ENCODE measurements at regions not wholly inside any gene's neighbourhood (a gene's known extent, or its start where the extent isn't known, plus 50 kb on each side); places are given as distances from the start of the nearest gene placed in this dataset.
"Not testable (repeated sequence)": the region's sequence is repeated elsewhere in the genome, so short reads cannot be mapped to it uniquely, and the experiment has no call there.

DNA sequence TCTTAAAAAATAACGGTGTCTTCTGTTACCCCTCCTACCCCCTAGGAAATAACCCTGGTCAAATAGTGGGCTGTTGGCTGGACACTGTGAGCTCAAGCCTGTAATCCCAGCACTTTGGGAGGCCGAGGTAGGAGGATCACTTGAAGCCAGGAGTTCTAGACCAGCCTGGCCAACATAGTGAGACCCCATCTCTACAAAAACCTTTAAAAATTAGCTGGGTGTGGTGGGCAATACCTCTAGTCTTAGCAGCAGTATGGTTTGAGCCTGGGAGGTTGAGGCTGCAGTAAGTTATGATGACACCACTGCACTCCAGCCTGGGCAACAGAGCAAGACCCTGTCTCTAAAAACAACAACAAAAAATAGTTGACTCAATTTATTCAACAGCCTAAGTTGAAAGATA is 453.7 kb downstream of the SIPA1L2 start:
- no peak for DNase-seq (ENCODE audit: low read depth in 2 of 2)

DNA sequence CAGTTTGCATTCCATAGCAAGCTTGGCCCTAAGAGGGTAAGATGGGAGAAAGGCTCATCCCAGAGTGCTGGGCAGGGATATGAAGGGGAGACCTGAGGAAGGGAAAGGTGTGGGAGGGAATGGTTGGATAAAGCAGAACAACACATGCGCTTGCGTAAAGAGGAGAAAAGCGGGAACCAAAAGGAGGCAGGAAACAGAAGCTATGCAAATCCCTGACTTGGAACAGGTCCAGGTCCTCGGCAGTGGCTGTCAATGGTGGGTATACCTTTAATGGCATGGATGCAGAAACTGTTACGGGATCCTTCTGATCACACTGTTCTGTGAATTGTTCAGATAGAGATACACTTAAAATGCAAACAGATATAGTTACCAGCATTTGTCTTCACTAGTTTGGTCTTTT is 455.6 kb downstream of the SIPA1L2 start:
- no peak for DNase-seq (ENCODE audit: low read depth in 2 of 2)

DNA sequence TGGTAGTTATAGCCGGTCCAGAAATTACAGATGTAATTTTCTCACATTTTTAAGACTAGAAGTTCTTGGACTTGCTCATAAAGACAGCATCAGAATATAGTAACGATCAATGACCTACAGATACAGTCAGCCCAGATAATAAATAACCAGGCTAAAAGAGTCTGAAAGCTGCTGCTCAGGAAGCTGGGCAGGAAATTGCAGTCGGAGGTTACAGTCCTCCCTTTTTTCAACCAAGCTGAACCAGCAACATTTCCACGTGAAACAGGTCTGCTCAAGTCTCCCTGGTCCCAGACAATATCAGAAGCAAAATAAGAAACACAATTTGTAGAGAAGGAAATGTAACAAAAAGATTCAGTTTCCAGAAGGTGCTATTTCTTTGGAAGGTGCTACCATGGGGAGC is 457.4 kb downstream of the SIPA1L2 start:
- peak in 1 of 2 donors; percentile 17 for DNase-seq (ENCODE audit: low read depth in 2 of 2)

DNA sequence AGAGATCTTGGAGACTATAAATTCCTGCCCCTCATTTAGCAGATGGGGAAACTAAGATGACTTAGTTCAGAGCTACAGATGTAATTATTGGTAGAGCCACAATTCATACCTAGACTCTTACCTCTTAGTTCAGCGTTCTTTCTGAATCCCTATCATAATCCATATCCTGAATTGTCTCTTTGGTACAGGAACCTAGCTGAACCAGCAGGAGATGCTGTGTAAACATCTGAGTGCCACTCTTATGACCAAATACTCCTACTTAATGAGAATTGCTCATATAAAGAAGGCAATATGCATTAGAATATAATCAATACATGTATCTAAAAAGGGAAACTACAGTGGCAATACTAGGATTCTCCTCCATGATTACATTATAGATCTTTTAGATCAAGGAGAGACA is 459.0 kb downstream of the SIPA1L2 start:
- DNase-seq (ENCODE audit: low read depth in 2 of 2), result no peak

DNA sequence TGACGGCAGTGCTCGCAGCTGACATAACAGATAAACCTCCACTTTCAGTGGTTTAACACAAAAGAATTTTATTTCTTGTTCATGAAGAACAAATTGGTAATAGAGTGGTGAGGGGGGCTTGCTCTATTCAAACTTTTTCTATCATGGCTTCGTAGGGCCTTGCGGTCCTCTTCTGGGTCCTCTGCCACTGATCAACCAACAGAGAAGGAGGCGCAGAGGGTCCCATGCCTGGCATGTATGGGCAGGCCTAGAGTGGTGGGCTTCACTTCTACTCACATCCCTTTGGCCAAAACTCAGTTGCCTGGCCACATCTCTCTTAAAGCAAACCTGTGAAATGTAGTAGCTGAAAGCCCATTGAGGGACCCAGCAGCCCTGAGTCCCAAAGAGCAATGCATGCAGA is 460.5 kb downstream of the SIPA1L2 start:
- DNase-seq (ENCODE audit: low read depth in 2 of 2), result no peak

DNA sequence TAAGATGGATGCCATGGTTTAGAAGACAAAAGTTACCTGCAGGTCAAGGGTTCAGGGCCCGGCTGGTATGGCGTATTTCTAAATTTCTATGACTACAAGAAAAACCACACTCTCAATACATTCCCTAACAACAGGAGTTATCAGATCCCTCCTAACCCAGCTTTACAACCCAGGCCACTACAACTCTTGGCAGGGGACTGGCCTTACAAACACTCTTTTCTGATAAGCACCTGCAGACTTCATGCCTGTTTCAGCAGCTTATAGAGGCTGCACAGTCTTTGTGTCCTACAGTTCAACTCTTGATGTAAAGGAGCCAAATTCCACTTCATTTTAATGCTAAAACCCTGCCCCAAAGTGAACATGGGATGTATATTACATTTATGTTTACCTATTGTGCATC is 461.4 kb downstream of the SIPA1L2 start:
- DNase-seq (ENCODE audit: low read depth in 2 of 2), result no peak

DNA sequence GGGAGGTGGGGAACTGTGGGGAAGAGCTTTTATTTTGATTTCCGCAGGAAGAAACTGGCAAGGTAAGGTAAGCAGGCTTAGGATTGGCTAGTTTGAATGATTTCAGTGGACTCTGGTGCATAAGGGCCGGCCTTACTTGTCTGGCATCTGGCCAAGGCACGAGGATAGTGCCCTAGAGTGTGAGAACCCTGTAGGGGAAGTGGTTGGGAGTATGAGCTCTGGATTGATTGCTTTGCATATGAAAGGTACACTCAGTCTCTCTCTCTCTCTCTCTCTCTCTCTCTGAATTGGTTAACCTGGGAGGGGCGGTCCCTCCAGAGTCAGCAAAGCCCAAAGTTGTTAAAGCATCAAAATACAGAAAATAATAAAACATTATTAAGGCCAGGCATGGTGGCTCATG is 463.0 kb downstream of the SIPA1L2 start:
- DNase-seq (ENCODE audit: low read depth in 2 of 2), result no peak

DNA sequence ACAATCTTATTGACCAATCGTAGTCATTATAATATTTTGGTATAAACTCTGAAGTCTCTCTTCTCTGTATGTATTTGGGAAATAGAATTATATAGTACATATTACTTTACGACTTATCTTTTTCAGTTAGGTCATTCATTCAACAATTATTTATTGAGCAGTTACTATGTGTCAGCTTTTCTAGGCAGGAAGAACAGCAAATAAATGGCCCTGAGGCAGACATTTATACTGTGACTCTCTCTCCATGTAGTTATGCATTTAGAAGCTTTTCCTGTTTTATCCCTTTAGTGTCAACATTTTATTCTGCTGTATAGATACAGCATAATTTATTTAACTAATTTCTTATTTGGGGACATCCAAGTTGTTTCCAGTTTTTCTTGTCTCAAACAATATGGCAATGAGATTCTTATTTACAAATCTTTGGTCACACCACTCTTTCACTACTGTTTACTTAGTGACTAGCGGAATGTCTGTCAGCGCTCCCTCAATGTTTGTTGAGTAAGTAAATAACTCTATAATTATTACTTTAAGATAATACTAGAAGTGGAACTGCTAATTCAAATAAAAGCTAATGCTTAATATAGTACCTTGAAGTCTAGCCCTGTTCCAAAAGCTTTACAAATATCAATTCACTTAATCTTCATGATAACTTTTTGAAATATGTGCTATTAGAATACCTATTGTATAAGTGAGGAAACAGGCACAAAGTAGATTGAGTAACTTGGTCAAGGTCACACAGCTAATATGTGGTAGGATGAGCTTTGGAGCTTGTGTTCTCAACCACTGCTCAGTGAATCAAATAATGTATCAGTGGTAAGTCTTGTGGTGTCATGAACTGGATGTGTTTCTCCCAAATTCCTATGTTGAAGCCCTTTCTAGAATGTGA is 465.6 kb downstream of the SIPA1L2 start:
- DNase-seq (ENCODE audit: low read depth in 2 of 2), result no peak

DNA sequence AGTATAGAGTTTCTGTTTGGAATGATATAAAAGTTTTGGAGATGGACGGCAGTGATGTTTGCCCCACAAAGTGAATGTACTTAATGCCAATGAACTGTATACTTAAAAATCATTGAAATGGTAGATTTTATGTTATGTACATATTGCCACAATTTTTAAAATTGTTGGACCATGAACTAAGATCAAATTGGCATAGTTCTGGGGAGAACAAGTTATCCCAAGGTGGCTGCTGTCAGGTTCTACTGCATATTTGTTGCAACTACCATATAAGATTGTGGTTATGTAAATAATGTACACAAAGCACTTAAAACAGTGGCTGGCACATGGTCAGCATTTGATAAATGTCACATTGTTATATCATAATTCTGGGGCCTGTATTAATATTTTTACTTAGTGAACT is 466.4 kb downstream of the SIPA1L2 start:
- DNase-seq (ENCODE audit: low read depth in 2 of 2), result no peak

DNA sequence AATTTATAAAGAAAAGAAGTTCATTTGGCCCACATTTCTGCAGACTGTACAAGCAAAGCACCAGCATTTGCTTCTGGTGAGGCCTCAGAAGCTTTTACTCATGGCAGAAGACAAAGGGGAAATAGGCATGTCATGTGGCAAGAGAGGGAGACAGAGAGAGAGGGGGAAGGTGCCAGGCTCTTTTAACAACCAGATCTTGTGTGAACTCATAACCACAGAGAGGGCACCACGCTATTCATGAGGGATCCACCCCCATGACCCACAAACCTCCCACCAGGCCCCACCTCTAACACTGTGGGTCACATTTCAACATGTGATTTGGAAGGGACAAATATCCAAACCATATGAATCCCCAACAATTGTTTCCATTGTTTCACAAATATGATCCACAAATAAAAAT is 467.9 kb downstream of the SIPA1L2 start:
- no peak for DNase-seq (ENCODE audit: low read depth in 2 of 2)

DNA sequence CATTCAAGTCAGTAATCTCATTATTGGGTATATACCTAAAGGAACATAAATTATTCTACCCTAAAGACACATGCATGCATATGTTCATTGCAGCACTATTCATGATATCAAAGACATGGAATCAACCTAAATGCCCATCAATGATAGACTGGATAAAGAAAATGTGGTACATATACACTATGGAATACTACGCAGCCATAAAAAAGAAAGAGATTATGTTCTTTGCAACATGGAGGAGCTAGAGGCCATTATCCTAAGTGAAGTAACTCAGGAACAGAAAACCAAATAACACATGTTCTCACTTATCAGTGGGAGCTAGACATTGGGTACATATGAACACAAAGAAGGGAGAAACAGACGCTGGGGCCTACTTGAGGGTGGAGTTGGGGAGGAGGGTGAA is 471.4 kb downstream of the SIPA1L2 start:
- DNase-seq (ENCODE audit: low read depth in 2 of 2), result not testable (repeated sequence)

DNA sequence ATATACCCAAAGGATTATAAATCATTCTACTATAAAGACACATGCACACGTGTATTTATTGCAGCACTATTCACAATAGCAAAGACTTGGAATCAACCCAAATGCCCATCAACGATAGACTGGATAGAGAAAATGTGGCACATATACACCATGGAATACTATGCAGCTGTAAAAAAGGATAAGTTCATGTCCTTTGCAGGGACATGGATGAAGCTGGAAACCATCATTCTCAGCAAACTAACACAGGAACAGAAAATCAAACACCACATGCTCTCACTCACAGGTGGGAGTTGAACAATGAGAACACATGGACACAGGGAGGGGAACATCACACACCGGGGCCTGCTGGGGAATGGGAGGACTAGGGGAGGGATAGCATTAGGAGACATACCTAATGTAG is 473.9 kb downstream of the SIPA1L2 start:
- not testable (repeated sequence) for DNase-seq (ENCODE audit: low read depth in 2 of 2)

DNA sequence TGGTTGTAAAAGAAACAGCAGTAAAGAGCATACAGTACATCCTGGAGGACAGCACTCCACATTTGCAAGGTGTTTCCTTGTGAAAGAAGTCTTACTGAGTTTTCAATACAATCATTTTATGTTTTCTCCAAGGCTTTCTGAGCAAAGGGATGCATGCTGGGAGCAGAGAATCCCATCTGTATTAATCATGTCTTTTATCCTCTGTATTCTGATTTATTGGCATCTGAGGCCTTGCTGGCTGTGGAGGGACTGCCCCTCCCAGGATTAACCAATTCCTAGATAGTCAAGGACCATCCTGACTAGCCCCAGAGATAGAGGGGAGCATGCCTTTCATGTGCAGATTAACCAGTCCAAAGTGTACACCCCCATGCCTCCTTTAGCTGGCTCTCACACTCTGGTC is 476.3 kb downstream of the SIPA1L2 start:
- no peak for DNase-seq (ENCODE audit: low read depth in 2 of 2)

DNA sequence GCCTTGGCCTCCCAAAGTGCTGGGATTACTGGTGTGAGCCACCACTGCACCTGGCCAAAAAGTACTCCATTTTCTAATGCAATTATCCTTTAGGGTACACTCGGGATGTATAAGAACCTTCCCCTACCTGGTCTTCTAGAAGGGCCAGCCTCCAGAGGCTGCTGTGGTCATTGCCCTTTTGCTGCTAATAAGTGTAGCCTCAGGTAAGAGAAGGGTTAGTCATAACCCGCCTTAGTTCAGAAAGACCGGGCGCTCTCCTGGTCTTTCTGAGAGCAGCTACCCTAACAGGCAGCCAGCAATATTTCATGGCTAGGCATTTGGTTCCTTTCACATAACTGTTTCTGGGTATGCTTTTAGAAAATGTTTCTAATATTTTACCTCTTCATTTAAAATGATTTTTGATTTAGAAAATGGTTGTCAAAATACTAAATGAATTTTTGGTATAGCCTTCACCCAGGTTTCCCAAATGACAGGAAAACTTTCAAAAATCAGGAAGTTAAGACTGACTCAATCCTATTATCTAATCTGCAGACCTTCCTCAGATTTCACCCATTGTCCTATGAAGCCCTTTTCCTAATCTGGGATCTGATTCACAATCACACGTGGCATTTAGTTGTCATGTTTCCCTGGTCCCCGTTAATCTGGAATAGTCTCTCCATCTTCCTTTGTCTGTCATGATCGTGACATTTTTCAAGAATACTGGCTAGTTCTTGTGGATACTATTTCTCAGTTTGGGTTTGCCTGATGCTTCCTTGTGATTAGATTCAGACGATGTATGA is 479.0 kb downstream of the SIPA1L2 start:
- DNase-seq (ENCODE audit: low read depth in 2 of 2), result peak in 1 of 2 donors; percentile 45

DNA sequence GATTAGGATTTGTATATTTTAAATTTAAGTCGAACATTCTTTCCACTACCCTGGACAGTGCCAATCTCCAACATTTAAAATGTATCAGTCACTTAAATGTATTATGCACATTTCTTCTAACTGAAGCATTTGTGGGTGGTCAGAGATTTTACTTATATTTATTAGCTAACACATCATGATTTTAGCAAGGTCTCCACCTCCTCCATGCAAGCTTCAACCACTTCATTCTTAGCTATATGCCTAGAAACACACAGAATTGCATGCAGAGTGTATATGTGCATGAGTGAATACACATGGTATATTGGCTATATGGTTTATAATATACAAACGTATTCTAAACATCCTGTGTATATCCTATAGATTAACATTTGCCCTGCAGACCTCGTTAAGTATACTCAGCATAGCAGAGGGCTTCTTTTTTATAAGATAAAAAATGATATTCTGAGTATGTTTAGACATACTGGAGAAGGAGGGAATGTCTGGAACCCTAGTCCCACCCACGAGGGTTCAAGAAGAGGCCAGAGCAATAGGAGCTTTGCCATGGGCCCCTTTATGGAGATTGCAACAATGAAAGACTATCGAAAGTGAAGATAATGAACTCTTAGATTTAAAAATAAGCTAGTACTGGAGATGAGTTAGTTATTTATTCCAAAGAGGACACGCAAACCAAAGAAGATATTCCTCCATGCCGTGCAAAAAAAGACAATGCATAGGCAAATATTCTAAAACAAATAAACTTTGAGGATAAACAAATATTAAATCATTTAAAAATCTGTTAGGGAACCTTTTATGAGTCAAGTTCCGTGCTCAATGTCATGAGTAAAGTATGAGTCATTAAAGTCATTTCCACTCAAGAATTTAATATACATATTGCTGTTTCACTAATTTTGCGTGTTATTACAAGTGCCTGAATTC is 480.4 kb downstream of the SIPA1L2 start:
- peak in 1 of 2 donors; percentile 67 for DNase-seq (ENCODE audit: low read depth in 2 of 2)

DNA sequence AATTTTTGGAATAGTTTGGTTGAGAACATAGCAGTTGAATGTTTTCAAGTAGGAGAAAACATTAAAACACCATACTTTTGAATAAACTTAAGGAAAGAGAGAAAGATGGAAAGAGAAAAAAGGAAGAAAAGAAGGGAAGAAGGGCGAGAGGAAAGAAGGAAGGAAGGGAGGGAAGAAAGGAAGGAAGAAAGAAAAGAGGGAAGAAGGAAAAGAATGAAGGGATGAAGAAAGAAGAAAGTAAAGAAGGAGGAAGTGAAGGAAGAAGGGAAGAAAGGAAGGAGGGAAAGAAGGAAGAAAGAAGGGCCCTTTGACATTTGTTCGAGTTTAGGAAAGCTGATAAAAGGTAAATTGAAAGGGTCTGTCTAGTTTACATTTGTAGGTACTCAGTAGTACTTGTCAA is 482.7 kb downstream of the SIPA1L2 start:
- no peak for DNase-seq (ENCODE audit: low read depth in 2 of 2)

DNA sequence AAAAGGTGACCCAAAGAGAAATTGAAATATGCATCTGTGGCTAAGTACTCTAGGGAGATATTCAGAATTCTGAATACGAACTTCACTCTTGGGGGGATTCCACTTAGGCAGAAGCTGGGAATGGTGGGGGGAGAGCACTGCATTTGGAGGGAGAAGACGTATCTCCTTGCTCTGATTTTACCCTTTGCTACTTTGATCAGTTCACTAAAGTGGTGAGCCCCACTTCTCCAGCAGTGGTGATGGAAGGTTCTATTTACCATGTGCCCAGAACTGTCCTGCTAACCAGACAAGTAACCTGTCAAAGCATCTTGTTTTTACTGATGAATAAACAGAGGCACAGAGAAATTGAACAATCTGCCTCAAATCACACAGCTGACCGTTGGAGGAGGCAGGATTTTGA is 483.4 kb downstream of the SIPA1L2 start:
- no peak for DNase-seq (ENCODE audit: low read depth in 2 of 2)

DNA sequence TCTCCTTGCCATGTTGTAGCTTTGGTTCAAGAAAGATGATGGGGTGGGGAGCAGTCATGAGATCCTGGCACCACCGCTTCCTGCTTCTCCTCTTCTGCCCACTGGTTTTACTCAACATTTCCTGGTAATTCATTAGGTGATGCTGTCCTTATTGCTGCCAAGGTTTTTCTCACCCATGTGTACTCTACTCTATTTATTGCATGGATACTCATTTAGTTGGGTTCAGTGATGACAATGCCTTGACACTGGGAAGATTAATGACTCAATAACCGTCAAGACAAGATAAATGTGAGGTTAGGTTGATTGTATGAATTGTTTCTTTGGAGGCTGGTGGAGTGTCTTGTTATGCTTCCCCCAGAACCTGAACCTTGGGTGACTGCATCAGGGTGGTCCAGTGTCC is 484.2 kb downstream of the SIPA1L2 start:
- DNase-seq (ENCODE audit: low read depth in 2 of 2), result no peak

DNA sequence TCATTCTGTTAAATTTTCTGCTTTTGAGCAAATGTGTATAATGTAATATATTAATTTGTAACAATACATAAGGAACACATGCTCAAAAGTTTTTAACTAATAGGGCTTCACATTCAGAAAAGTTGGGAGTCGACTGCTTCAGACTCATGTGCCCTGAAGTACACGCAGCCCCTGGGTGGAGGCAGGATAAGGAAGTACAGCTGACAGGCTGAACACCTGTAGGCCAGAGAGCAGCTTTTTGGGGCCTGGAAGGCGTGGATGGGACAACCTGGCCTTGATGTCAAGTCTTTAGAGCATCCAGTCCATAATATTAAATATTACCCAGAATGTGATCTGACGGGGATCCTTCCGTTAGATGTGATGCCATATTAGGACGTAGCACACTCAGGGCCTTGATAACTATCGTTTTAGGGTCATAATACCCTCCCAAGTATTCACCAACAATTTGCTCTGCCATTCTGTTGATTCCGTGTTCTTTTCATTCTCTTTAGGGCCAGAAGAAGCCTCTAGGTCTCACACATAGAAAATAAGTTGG is 485.2 kb downstream of the SIPA1L2 start:
- no peak for DNase-seq (ENCODE audit: low read depth in 2 of 2)

DNA sequence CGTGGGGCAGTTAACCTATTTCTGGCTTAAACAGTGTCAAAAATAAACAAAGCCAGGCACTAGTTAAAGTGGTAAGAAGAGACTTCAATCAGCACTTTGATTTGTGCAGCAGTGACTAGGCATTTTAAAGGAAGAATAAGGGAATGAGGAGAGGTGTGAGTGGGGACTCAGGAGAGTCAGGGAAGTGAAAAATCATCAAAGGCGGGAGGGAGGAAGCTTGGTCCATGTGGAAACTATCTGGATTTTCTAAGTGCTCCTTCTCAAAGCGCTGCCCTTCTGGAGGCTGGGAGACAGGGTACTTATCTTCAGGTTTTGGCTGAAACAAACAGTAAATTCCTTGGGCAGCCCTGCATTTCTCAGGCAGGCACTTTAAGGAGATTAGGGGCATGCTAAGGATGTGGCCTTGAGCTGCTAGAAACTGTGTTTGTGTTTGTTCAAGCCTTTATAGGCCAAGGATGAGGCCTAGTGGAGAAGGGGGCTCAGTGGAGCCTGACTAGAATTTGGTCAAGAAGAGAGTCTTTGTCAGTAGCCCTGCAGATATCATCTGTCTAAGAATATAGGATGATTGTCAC is 486.5 kb downstream of the SIPA1L2 start:
- DNase-seq (ENCODE audit: low read depth in 2 of 2), result no peak
